ENCODE measurements at regions not wholly inside any gene's neighbourhood (a gene's known extent, or its start where the extent isn't known, plus 50 kb on each side); places are given as distances from the start of the nearest gene placed in this dataset.
"Not testable (repeated sequence)": the region's sequence is repeated elsewhere in the genome, so short reads cannot be mapped to it uniquely, and the experiment has no call there.

DNA sequence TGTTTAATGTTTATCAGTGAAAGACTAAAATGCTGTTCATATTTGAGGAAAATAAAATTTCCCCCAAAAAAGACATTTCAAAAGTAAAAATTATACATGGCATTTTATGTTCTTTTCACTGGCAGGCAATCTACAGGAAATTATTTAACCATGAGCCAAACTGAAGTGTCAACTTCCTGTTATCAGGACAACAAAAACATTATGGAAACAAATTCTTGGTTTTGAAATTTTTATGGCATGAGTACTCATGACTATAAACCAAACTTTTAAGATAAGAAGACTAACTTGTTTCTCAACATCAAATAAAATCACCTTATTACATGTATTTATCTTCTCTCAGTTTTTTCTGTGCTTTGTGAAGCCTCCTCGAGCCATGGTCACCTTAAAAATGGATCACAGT lies 698.6 kb downstream of the LTN1 start:
- DNase-seq (ENCODE audit: low read depth), result peak; percentile 54
- H3K4me3 ChIP-seq (ENCODE audit: low read length), result no peak overlapping the region
- no peak for TF ChIP-seq CTCF (IDR thresholded peaks at IDR 0.05; ENCODE audit: insufficient read depth, low read depth, low read length, missing control alignments)

GRCh38 chr21:28283641-28284490 lies 708.8 kb downstream of the LTN1 start:
- DNase-seq (ENCODE audit: low read depth), result peak; percentile 51
- H3K4me3 ChIP-seq (ENCODE audit: low read length), result no peak overlapping the region
- TF ChIP-seq CTCF (IDR thresholded peaks at IDR 0.05; ENCODE audit: insufficient read depth, low read depth, low read length, missing control alignments), result no peak

DNA sequence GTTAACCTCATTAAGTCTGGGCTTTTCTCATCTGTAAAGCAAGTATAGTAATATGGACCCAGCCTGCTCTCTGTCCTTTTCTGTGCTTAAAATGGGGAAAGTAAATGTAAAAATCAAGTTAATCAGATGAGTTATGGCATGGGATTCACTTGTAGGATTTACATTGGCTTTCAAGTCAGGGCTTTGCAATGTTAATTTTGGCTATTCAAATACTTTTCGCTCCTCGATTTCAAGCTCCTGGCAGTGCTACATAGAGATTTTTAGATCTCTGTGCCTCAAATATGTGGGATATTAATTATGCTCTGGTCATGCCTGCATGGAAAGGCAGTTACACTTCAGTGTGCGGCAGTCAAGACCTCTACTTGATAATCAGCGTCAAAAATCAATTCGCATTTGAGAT lies 709.8 kb downstream of the LTN1 start:
- no peak for TF ChIP-seq CTCF (IDR thresholded peaks at IDR 0.05; ENCODE audit: insufficient read depth, low read depth, low read length, missing control alignments)
- no peak overlapping the region for H3K4me3 ChIP-seq (ENCODE audit: low read length)
- no peak for DNase-seq (ENCODE audit: low read depth)

DNA sequence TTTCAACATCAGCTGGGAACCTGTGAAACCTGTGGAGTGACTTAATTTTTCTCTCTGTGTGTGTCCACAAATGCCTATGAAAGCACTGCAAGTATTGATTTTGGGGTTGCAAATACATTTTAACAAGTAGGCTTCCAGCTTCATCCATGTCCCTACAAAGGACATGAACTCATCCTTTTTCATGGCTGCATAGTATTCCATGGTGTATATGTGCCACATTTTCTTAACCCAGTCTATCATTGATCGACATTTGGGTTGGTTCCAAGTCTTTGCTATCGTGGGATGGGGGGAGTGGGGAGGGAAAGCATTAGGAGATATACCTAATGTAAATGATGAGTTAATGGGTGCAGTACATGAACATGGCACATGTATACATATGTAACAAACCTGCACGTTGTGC lies 711.3 kb downstream of the LTN1 start:
- H3K4me3 ChIP-seq (ENCODE audit: low read length); DNase-seq (ENCODE audit: low read depth): not testable (repeated sequence)

- H3K4me3 ChIP-seq (ENCODE audit: low read length), result no peak overlapping the region
- TF ChIP-seq CTCF (IDR thresholded peaks at IDR 0.05; ENCODE audit: insufficient read depth, low read depth, low read length, missing control alignments), result no peak
- no peak for DNase-seq (ENCODE audit: low read depth)
These were observed 712.1 kb downstream of the LTN1 start for GRCh38 chr21:28280611-28281010.

GRCh38 chr21:28277324-28277723 lies 715.4 kb downstream of the LTN1 start:
- no peak for DNase-seq (ENCODE audit: low read depth)
- no peak overlapping the region for H3K4me3 ChIP-seq (ENCODE audit: low read length)
- TF ChIP-seq CTCF (IDR thresholded peaks at IDR 0.05; ENCODE audit: insufficient read depth, low read depth, low read length, missing control alignments), result no peak

GRCh38 chr21:28272272-28272992 lies 720.2 kb downstream of the LTN1 start:
- DNase-seq (ENCODE audit: low read depth), result no peak
- no peak overlapping the region for H3K4me3 ChIP-seq (ENCODE audit: low read length)

More at GRCh38 chr21:28272272-28272992, 720.2 kb downstream of the LTN1 start:
- no peak for TF ChIP-seq CTCF (IDR thresholded peaks at IDR 0.05; ENCODE audit: insufficient read depth, low read depth, low read length, missing control alignments)
